Fibroblast of peridontal ligament (primary cell): ENCODE measurements at regions not wholly inside any gene's neighbourhood (a gene's known extent, or its start where the extent isn't known, plus 50 kb on each side); places are given as distances from the start of the nearest gene placed in this dataset.
A peak's percentile ranks its signal among the peaks of the same experiment; 100 is the strongest.
"Not testable (repeated sequence)": the region's sequence is repeated elsewhere in the genome, so short reads cannot be mapped to it uniquely, and the experiment has no call there.

Experiments used
- DNase-seq: peaks from one replicate; pipeline ENCODE4 v3.0.0-alpha.2; 2010; ENCODE audit errors: extremely low read depth

GRCh38 chr11:134944131-134944530, 532.1 kb upstream of the B3GAT1 start:
- no peak for DNase-seq

GRCh38 chr11:134943544-134943943, 531.5 kb upstream of the B3GAT1 start:
- no peak for DNase-seq

- DNase-seq, result peak; percentile 5
These were observed 530.6 kb upstream of the B3GAT1 start for GRCh38 chr11:134942681-134943080.

GRCh38 chr11:134941936-134942600, 530.0 kb upstream of the B3GAT1 start:
- peak; percentile 7 for DNase-seq

- DNase-seq, result no peak
These were observed 529.3 kb upstream of the B3GAT1 start for GRCh38 chr11:134941326-134941725.

GRCh38 chr11:134940441-134941126, 528.5 kb upstream of the B3GAT1 start:
- no peak for DNase-seq

- DNase-seq, result no peak
These were observed 527.9 kb upstream of the B3GAT1 start for GRCh38 chr11:134939905-134940304.

GRCh38 chr11:134939031-134939430, 527.0 kb upstream of the B3GAT1 start:
- no peak for DNase-seq

GRCh38 chr11:134938212-134938611, 526.2 kb upstream of the B3GAT1 start:
- DNase-seq, result no peak

GRCh38 chr11:134937193-134937592, 525.2 kb upstream of the B3GAT1 start:
- DNase-seq, result not testable (repeated sequence)

GRCh38 chr11:134932761-134933160, 520.7 kb upstream of the B3GAT1 start:
- DNase-seq, result no peak

- no peak for DNase-seq
These were observed 513.4 kb upstream of the B3GAT1 start for GRCh38 chr11:134925432-134925831.

- DNase-seq, result no peak
These were observed 511.4 kb upstream of the B3GAT1 start for GRCh38 chr11:134923441-134923840.

- DNase-seq, result no peak
These were observed 509.9 kb upstream of the B3GAT1 start for GRCh38 chr11:134921938-134922337.

GRCh38 chr11:134920851-134921608, 509.0 kb upstream of the B3GAT1 start:
- no peak for DNase-seq

GRCh38 chr11:134916421-134917213, 504.6 kb upstream of the B3GAT1 start:
- no peak for DNase-seq

- no peak for DNase-seq
These were observed 503.8 kb upstream of the B3GAT1 start for GRCh38 chr11:134915881-134916280.

- no peak for DNase-seq
These were observed 503.2 kb upstream of the B3GAT1 start for GRCh38 chr11:134915212-134915611.

- no peak for DNase-seq
These were observed 502.1 kb upstream of the B3GAT1 start for GRCh38 chr11:134913999-134914590.

GRCh38 chr11:134913391-134913790, 501.3 kb upstream of the B3GAT1 start:
- no peak for DNase-seq

- no peak for DNase-seq
These were observed 499.6 kb upstream of the B3GAT1 start for GRCh38 chr11:134911514-134912180.
